Neural progenitor cell (in vitro differentiated cells): ENCODE measurements at regions not wholly inside any gene's neighbourhood (a gene's known extent, or its start where the extent isn't known, plus 50 kb on each side); places are given as distances from the start of the nearest gene placed in this dataset.

ENCODE experiments used
- DNase-seq: peaks from one replicate; pipeline ENCODE4 v3.0.0-alpha.2; 2016; ENCODE audit warnings: low spot score
- H2AFZ ChIP-seq: fragments of 200-600 bp; sonication (generic); replicated peaks from 2 replicates; pipeline ENCODE4 v1.6.1; 2016; ENCODE audit warnings: antibody characterized with exemption
- H3F3A ChIP-seq: fragments of 200-600 bp; sonication (generic); 2 replicates; pipeline ENCODE4 v1.6.1; 2016; ENCODE audit warnings: antibody characterized with exemption, low read depth
- H3K27ac ChIP-seq: fragments of 200-600 bp; sonication (generic); 2 replicates; pipeline ENCODE4 v1.5.1; 2016; ENCODE audit warnings: mild to moderate bottlenecking
- H3K27me3 ChIP-seq: fragments of 200-600 bp; sonication (generic); 2 replicates; pipeline ENCODE4 v1.6.1; 2016; ENCODE audit warnings: mild to moderate bottlenecking, moderate library complexity
- H3K36me3 ChIP-seq: fragments of 200-600 bp; sonication (generic); 2 replicates; pipeline ENCODE4 v1.5.1; 2016
- H3K4me1 ChIP-seq: fragments of 200-600 bp; sonication (generic); 2 replicates; pipeline ENCODE4 v1.6.1; 2016; ENCODE audit warnings: mixed run types
- H3K4me2 ChIP-seq: fragments of 200-600 bp; sonication (generic); 2 replicates; pipeline ENCODE4 v1.6.1; 2016
- H3K4me3 ChIP-seq: fragments of 200-600 bp; sonication (generic); 2 replicates; pipeline ENCODE4 v1.5.1; 2016
- H3K79me2 ChIP-seq: fragments of 200-600 bp; sonication (generic); 2 replicates; pipeline ENCODE4 v1.6.1; 2016; ENCODE audit warnings: low read depth
- H3K9ac ChIP-seq: fragments of 200-600 bp; sonication (generic); 2 replicates; pipeline ENCODE4 v1.6.1; 2016
- H3K9me3 ChIP-seq: fragments of 200-600 bp; sonication (generic); 2 replicates; pipeline ENCODE4 v1.5.1; 2016; ENCODE audit warnings: low read depth
- H4K20me1 ChIP-seq: fragments of 200-600 bp; sonication (generic); 2 replicates; pipeline ENCODE4 v1.6.1; 2016; ENCODE audit warnings: low read depth
- H3K27ac Mint-ChIP-seq: 3 replicates; pipeline ENCODE4 v1.8.0; 2021; ENCODE audit warnings: mixed read lengths
- H3K27me3 Mint-ChIP-seq: 2 replicates; pipeline ENCODE4 v1.8.0; 2022; ENCODE audit warnings: low read depth, mild to moderate bottlenecking, inconsistent platforms, moderate library complexity, mixed read lengths; ENCODE audit not compliant: insufficient read depth
- H3K36me3 Mint-ChIP-seq: 3 replicates; pipeline ENCODE4 v1.8.0; 2021; ENCODE audit warnings: mixed read lengths
- H3K4me1 Mint-ChIP-seq: 3 replicates; pipeline ENCODE4 v1.8.0; 2021; ENCODE audit warnings: mixed read lengths
- H3K4me3 Mint-ChIP-seq: 3 replicates; pipeline ENCODE4 v1.8.0; 2021; ENCODE audit warnings: mild to moderate bottlenecking, moderate library complexity, mixed read lengths
- H3K9me3 Mint-ChIP-seq: 3 replicates; pipeline ENCODE4 v1.8.0; 2020; ENCODE audit warnings: mixed read lengths
- CTCF ChIP-seq: fragments of 200-600 bp; sonication (generic); IDR thresholded peaks from 2 replicates; pipeline ENCODE4 v1.5.1; 2017; ENCODE audit warnings: antibody characterized with exemption, mild to moderate bottlenecking
- EZH2 ChIP-seq: fragments of 200-600 bp; sonication (generic); IDR thresholded peaks from 2 replicates; pipeline ENCODE4 v1.6.1; 2017; ENCODE audit warnings: antibody characterized with exemption, mild to moderate bottlenecking, moderate library complexity
- EZH2phosphoT487 ChIP-seq: fragments of 200-600 bp; sonication (generic); IDR thresholded peaks from 2 replicates; pipeline ENCODE4 v1.6.1; 2017; ENCODE audit warnings: antibody characterized with exemption

DNA sequence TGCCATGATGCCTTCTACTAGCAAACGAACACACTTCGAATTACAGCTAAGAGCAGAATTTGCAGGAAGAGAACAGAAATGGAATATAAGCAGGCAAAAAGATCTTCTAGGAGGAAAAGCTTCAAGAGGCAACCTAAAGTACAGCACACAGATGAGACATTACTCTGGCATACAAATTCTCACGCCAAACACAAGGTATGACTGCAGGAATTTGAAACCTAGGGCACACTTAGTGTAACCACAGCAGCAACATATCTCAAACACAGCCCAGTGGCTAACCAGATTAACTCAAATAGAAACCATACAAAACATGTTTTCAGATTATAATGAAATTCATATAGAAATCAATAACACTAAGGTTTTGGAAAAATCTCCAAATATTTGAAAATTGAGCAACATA is 481.0 kb upstream of the RGMB start:
- no peaks in the 10 kb centered on the region for H3K36me3 Mint-ChIP-seq
- H3K27me3 ChIP-seq = no peaks in the 10 kb centered on the region
- DNase-seq = no peak
- no peak overlapping the region for H3K4me3 Mint-ChIP-seq
- no peak overlapping the region for H3K9ac ChIP-seq
- no peaks in the 10 kb centered on the region for H3K27me3 Mint-ChIP-seq
- no peak overlapping the region for H2AFZ ChIP-seq
- TF ChIP-seq EZH2phosphoT487 = no peak
- TF ChIP-seq EZH2 = no peak
- TF ChIP-seq CTCF = no peak
- H3K79me2 ChIP-seq = no peaks in the 10 kb centered on the region
- H3K9me3 Mint-ChIP-seq = no peaks in the 10 kb centered on the region
- no peaks in the 10 kb centered on the region for H4K20me1 ChIP-seq
- H3K9me3 ChIP-seq = no peaks in the 10 kb centered on the region
- no peaks in the 10 kb centered on the region for H3K4me1 Mint-ChIP-seq
- no peaks in the 10 kb centered on the region for H3K36me3 ChIP-seq
- no peak overlapping the region for H3K27ac Mint-ChIP-seq
- H3K4me1 ChIP-seq = no peaks in the 10 kb centered on the region
- H3K4me3 ChIP-seq = no peak overlapping the region
- no peak overlapping the region for H3K27ac ChIP-seq
- no peak overlapping the region for H3K4me2 ChIP-seq
- H3F3A ChIP-seq = no peaks in the 10 kb centered on the region

DNA sequence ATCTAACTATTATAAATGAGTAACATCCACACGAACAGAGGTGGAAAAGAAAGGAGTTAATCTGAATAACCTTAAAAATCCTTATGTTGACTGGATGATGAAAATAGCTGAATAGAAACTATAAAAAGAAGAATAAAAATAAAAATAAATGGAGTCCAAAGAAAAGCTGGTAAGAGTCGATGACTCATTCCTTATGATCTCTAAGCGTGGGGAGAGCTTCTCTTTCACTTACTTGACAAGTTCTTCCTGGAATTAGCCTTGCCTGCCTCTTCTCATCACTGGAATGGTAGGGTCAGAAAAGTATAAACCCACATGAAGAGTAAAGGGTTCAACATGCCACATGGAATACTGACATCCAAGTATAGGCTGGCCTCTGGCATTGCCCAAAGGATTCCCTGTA is 477.0 kb upstream of the RGMB start:
- no peak for DNase-seq
- Mint-ChIP-seq H3K36me3 (no peaks in the 10 kb centered on the region), H3K27me3 (no peaks in the 10 kb centered on the region), H3K4me1 (peaks cover 4% of the 10 kb centered on the region), H3K9me3 (no peaks in the 10 kb centered on the region), H3K4me3 (no peak overlapping the region), H3K27ac (no peak overlapping the region)
- no peak for TF ChIP-seq EZH2
- no peak for TF ChIP-seq CTCF
- no peak for TF ChIP-seq EZH2phosphoT487
- no peak overlapping the region for H3K4me3 ChIP-seq
- H3F3A ChIP-seq = no peaks in the 10 kb centered on the region
- H3K4me1 ChIP-seq = no peaks in the 10 kb centered on the region
- H3K27ac ChIP-seq = no peak overlapping the region
- no peak overlapping the region for H2AFZ ChIP-seq
- H3K9me3 ChIP-seq = no peaks in the 10 kb centered on the region
- H3K79me2 ChIP-seq = no peaks in the 10 kb centered on the region
- no peak overlapping the region for H3K9ac ChIP-seq
- H3K36me3 ChIP-seq = no peaks in the 10 kb centered on the region
- no peak overlapping the region for H3K4me2 ChIP-seq
- H4K20me1 ChIP-seq = no peaks in the 10 kb centered on the region
- no peaks in the 10 kb centered on the region for H3K27me3 ChIP-seq

DNA sequence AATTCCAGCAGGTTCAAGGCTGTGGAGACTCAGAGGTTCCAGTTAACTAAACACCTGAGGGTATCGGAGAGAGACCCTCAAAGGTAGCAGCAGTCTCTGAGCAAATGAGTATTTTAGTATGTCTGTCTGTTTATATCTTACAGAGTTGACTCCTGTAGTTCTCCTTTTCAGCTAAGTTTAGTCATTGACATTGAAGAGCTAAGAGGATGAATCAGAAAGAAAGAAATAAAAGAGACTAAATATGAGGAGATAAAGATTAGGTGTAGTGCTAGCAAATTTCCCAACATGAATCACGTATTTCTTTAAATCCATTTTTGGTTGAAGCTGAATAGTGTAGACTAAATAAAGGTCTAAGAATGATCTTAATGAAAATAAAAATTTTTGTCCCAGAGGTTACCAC is 474.0 kb upstream of the RGMB start:
- Histone ChIP-seq H2AFZ (no peak overlapping the region), H3K79me2 (no peaks in the 10 kb centered on the region), H3K4me3 (no peak overlapping the region), H3K9ac (no peak overlapping the region), H3K36me3 (no peaks in the 10 kb centered on the region), H3K27ac (no peak overlapping the region), H3K9me3 (no peaks in the 10 kb centered on the region), H3K4me2 (no peak overlapping the region), H3K27me3 (no peaks in the 10 kb centered on the region), H3K4me1 (no peaks in the 10 kb centered on the region), H3F3A (no peaks in the 10 kb centered on the region), H4K20me1 (no peaks in the 10 kb centered on the region)
- no peak overlapping the region for H3K4me3 Mint-ChIP-seq
- H3K4me1 Mint-ChIP-seq = peaks cover 9% of the 10 kb centered on the region
- H3K9me3 Mint-ChIP-seq = no peaks in the 10 kb centered on the region
- no peaks in the 10 kb centered on the region for H3K36me3 Mint-ChIP-seq
- TF ChIP-seq CTCF (no peak), EZH2 (no peak), EZH2phosphoT487 (no peak)
- no peak overlapping the region for H3K27ac Mint-ChIP-seq
- H3K27me3 Mint-ChIP-seq = no peaks in the 10 kb centered on the region
- no peak for DNase-seq

GRCh38 chr5:98301547-98301946 is 471.9 kb upstream of the RGMB start:
- DNase-seq = no peak
- Mint-ChIP-seq H3K4me3 (no peak overlapping the region), H3K27me3 (no peaks in the 10 kb centered on the region), H3K27ac (no peak overlapping the region), H3K4me1 (peaks cover 9% of the 10 kb centered on the region), H3K36me3 (no peaks in the 10 kb centered on the region), H3K9me3 (no peaks in the 10 kb centered on the region)
- Histone ChIP-seq H3K36me3 (no peaks in the 10 kb centered on the region), H3K27ac (no peak overlapping the region), H4K20me1 (no peaks in the 10 kb centered on the region), H3K79me2 (no peaks in the 10 kb centered on the region), H3K27me3 (no peaks in the 10 kb centered on the region), H3K9ac (no peak overlapping the region), H3K9me3 (no peaks in the 10 kb centered on the region), H3K4me1 (no peaks in the 10 kb centered on the region), H2AFZ (peak overlapping the region; percentile 30), H3F3A (no peaks in the 10 kb centered on the region), H3K4me3 (no peak overlapping the region), H3K4me2 (no peak overlapping the region)
- TF ChIP-seq EZH2phosphoT487 = no peak
- no peak for TF ChIP-seq EZH2
- TF ChIP-seq CTCF = no peak
